OCI-LY1 (cell line): ENCODE measurements at regions not wholly inside any gene's neighbourhood (a gene's known extent, or its start where the extent isn't known, plus 50 kb on each side); places are given as distances from the start of the nearest gene placed in this dataset.

Experiments used
- H2AFZ ChIP-seq: fragments of 200-600 bp; sonication (generic), shearing (Covaris generic); 2 replicates; pipeline ENCODE4 v1.6.0; 2014; ENCODE audit warnings: antibody characterized with exemption, mild to moderate bottlenecking, low read length
- H3F3A ChIP-seq: fragments of 200-600 bp; sonication (generic), shearing (Covaris generic); 2 replicates; pipeline ENCODE4 v1.6.0; 2014; ENCODE audit warnings: mild to moderate bottlenecking, antibody characterized with exemption, low read length, moderate library complexity; ENCODE audit not compliant: insufficient read depth
- H3K27ac ChIP-seq: fragments of 200-600 bp; sonication (generic); 2 replicates; pipeline ENCODE4 v1.5.1; 2014; ENCODE audit warnings: low read length, mixed run types, mild to moderate bottlenecking, low read depth; ENCODE audit not compliant: poor library complexity, severe bottlenecking
- H3K27me3 ChIP-seq: fragments of 200-600 bp; sonication (generic); 2 replicates; pipeline ENCODE4 v1.6.0; 2014; ENCODE audit warnings: antibody characterized with exemption, mild to moderate bottlenecking, low read length, moderate library complexity; ENCODE audit not compliant: insufficient read depth
- H3K36me3 ChIP-seq: fragments of 200-600 bp; sonication (generic); 2 replicates; pipeline ENCODE4 v1.6.1; 2014; ENCODE audit warnings: mild to moderate bottlenecking, antibody characterized with exemption, low read length, moderate library complexity, mixed read lengths; ENCODE audit not compliant: insufficient read depth
- H3K4me1 ChIP-seq: fragments of 200-600 bp; sonication (generic); 2 replicates; pipeline ENCODE4 v1.5.1; 2014; ENCODE audit warnings: mild to moderate bottlenecking, low read length, moderate library complexity; ENCODE audit not compliant: insufficient read depth, severe bottlenecking
- H3K4me2 ChIP-seq: fragments of 200-600 bp; sonication (generic), shearing (Covaris generic); 2 replicates; pipeline ENCODE4 v1.6.1; 2014; ENCODE audit warnings: low read length
- H3K4me3 ChIP-seq: fragments of 200-600 bp; sonication (generic); 2 replicates; pipeline ENCODE4 v1.5.1; 2014; ENCODE audit warnings: low read length, low read depth, mild to moderate bottlenecking, mixed read lengths; ENCODE audit not compliant: poor library complexity, severe bottlenecking
- H3K79me2 ChIP-seq: fragments of 200-600 bp; shearing (Covaris generic); 2 replicates; pipeline ENCODE4 v1.6.1; 2016; ENCODE audit warnings: mixed run types, low read length, mixed read lengths; ENCODE audit not compliant: insufficient read depth
- H3K9ac ChIP-seq: fragments of 200-600 bp; sonication (generic), shearing (Covaris generic); 2 replicates; pipeline ENCODE4 v1.6.1; 2014; ENCODE audit warnings: mild to moderate bottlenecking, low read length, mixed read lengths
- H3K9me2 ChIP-seq: fragments of 200-600 bp; sonication (generic), shearing (Covaris generic); 2 replicates; pipeline ENCODE4 v1.6.1; 2014; ENCODE audit warnings: low read depth, mild to moderate bottlenecking, low read length, mixed read lengths
- H3K9me3 ChIP-seq: fragments of 200-600 bp; shearing (Covaris generic); 2 replicates; pipeline ENCODE4 v1.6.1; 2014; ENCODE audit warnings: low read length, mixed read lengths
- H4K20me1 ChIP-seq: fragments of 200-600 bp; sonication (generic), shearing (Covaris generic); 2 replicates; pipeline ENCODE4 v1.6.0; 2016; ENCODE audit warnings: mild to moderate bottlenecking, low read length; ENCODE audit not compliant: insufficient read depth
- EZH2 ChIP-seq: fragments of 200-600 bp; sonication (generic), shearing (Covaris generic); IDR thresholded peaks from 2 replicates; pipeline ENCODE4 v1.8.0; 2017; ENCODE audit warnings: borderline replicate concordance, mixed run types, mild to moderate bottlenecking, antibody characterized with exemption, low read length, moderate library complexity, mixed read lengths
- TF ChIP-seq, protein P1 (sequence below): fragments of 200-600 bp; sonication (generic), shearing (Covaris generic); IDR thresholded peaks from 2 replicates; pipeline ENCODE4 v1.5.1; 2017; ENCODE audit warnings: mild to moderate bottlenecking, antibody characterized with exemption, low read length, moderate library complexity, mixed read lengths

DNA sequence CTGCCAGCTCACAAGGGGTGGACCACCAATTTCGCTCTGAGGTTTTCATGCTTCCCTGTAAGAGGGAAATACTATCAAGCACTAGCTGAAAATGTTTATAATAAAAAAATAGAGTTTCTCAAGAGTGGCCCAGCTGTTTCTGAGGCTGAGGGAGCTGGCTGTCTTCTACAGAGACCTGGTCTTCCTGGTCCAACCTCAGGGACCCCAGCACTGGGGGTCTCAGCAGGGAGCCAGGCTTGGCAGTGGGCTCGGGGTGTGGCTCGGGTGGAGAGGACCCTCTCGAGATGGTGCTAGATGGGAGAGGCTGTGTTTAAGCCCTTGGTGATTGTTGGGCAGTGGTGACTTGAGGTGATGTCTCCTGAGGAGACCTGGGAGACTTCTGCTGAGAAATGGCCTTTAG lies 87.3 kb upstream of the SHH start:
- Histone ChIP-seq H3K4me1 (no peaks in the 10 kb centered on the region), H3K27me3 (peaks cover 24% of the 10 kb centered on the region), H2AFZ (no peak overlapping the region), H3K4me2 (no peak overlapping the region), H3K27ac (no peak overlapping the region), H4K20me1 (no peaks in the 10 kb centered on the region), H3F3A (no peaks in the 10 kb centered on the region), H3K9me3 (no peaks in the 10 kb centered on the region), H3K4me3 (no peak overlapping the region), H3K79me2 (no peaks in the 10 kb centered on the region), H3K9me2 (no peaks in the 10 kb centered on the region), H3K36me3 (no peaks in the 10 kb centered on the region), H3K9ac (no peak overlapping the region)
- TF ChIP-seq, protein P1, sequence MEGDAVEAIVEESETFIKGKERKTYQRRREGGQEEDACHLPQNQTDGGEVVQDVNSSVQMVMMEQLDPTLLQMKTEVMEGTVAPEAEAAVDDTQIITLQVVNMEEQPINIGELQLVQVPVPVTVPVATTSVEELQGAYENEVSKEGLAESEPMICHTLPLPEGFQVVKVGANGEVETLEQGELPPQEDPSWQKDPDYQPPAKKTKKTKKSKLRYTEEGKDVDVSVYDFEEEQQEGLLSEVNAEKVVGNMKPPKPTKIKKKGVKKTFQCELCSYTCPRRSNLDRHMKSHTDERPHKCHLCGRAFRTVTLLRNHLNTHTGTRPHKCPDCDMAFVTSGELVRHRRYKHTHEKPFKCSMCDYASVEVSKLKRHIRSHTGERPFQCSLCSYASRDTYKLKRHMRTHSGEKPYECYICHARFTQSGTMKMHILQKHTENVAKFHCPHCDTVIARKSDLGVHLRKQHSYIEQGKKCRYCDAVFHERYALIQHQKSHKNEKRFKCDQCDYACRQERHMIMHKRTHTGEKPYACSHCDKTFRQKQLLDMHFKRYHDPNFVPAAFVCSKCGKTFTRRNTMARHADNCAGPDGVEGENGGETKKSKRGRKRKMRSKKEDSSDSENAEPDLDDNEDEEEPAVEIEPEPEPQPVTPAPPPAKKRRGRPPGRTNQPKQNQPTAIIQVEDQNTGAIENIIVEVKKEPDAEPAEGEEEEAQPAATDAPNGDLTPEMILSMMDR, result no peak
- no peak for TF ChIP-seq EZH2

DNA sequence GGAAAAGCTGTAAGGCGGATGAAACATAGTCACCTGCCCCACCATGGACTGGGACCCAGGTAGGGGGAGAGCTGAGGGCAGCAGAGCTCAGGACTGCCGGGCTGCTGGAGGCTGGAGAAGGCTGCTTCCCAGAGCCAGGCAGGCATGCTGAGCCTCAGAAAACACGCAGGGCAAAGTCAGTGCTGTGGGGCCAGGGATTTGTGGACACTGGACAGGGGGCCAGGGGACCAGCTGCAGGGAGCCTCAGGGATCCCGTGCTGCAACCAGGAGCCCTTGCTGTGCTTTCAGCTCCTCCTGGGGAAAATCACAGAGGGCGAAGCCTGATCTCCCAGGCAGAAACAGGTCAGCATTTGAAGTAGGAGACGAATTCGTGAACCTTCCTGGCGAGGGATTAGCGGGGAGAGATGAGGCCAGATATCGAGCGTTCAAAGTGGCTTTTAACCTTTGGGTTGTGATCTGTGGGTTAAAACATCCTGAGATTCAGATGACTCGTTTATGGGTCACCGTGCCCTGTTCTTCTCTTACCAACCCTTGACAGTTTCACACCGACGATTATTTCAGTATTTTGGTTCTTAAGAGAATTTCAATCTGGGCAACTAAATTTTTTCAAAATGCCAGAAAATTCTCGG lies 85.6 kb upstream of the SHH start:
- H3K27me3 ChIP-seq, result peaks cover 24% of the 10 kb centered on the region
- no peak overlapping the region for H3K27ac ChIP-seq
- H2AFZ ChIP-seq, result no peak overlapping the region
- no peaks in the 10 kb centered on the region for H4K20me1 ChIP-seq
- no peak overlapping the region for H3K9ac ChIP-seq
- H3K9me3 ChIP-seq, result no peaks in the 10 kb centered on the region
- no peaks in the 10 kb centered on the region for H3K36me3 ChIP-seq
- H3K4me3 ChIP-seq, result no peak overlapping the region
- no peak overlapping the region for H3K4me2 ChIP-seq
- no peaks in the 10 kb centered on the region for H3K79me2 ChIP-seq
- TF ChIP-seq EZH2, result no peak
- TF ChIP-seq, protein P1, result no peak
- H3K9me2 ChIP-seq, result no peaks in the 10 kb centered on the region
- no peaks in the 10 kb centered on the region for H3F3A ChIP-seq
- H3K4me1 ChIP-seq, result no peaks in the 10 kb centered on the region

DNA sequence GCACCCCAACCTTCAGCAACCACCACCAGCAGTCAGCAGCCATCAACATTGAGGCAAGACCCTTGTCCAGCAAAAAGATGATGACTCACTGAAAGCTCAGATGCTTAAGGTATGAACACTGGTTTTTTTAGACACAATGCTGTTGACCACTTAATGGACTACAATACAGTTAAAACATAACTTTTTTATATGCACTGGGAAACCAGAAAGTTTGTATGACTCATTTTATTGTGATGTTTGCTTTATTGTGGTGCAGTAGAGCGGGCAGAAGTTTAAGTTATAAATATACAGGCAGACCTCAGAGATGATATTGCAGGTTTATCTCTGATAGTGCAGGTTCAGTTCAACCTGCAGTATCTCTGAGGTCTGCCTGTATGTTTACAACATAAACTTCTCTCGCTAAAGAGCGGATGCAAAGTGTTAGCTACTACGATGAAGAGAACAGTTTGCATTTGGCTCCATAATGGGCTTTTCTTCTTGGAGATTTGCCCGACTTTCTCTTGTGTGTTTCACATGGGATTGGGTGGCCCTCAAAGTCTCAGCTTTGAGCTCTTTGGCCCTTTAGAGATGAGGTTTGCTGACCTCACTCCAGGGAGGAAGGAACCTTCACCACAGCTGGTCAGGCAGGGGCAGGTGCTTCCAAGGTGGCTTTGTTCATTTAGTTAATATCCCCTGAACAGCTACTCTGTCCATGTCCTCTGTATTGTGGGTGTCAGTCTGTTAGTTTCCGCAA lies 84.4 kb upstream of the SHH start:
- Histone ChIP-seq H3K9me2 (no peaks in the 10 kb centered on the region), H3F3A (no peaks in the 10 kb centered on the region), H3K27ac (no peak overlapping the region), H3K79me2 (no peaks in the 10 kb centered on the region), H3K4me1 (no peaks in the 10 kb centered on the region), H3K4me3 (no peak overlapping the region), H4K20me1 (no peaks in the 10 kb centered on the region), H3K9ac (no peak overlapping the region), H3K27me3 (peaks cover 24% of the 10 kb centered on the region), H3K36me3 (no peaks in the 10 kb centered on the region), H3K9me3 (no peaks in the 10 kb centered on the region), H2AFZ (no peak overlapping the region), H3K4me2 (no peak overlapping the region)
- TF ChIP-seq, protein P1, result no peak
- no peak for TF ChIP-seq EZH2
